Mesenchymal stem cell (in vitro differentiated cells and primary cell): ENCODE measurements at regions not wholly inside any gene's neighbourhood (a gene's known extent, or its start where the extent isn't known, plus 50 kb on each side); places are given as distances from the start of the nearest gene placed in this dataset.
"Not testable (repeated sequence)": the region's sequence is repeated elsewhere in the genome, so short reads cannot be mapped to it uniquely, and the experiment has no call there.

ENCODE experiments used
- DNase-seq: peaks from one replicate; pipeline ENCODE4 v3.0.0-alpha.2; 2013
- H2AFZ ChIP-seq: one replicate; pipeline ENCODE4 v1.6.1; 2013; ENCODE audit warnings: low read depth, mild to moderate bottlenecking, control low read depth, inconsistent platforms, low read length, moderate library complexity
- H2AK5ac ChIP-seq: 2 replicates; pipeline ENCODE4 v1.6.1; 2013; ENCODE audit warnings: low read length, moderate library complexity, mild to moderate bottlenecking, inconsistent platforms; ENCODE audit not compliant: severe bottlenecking
- H2BK120ac ChIP-seq: one replicate; pipeline ENCODE4 v1.6.1; 2013; ENCODE audit warnings: low read depth, mild to moderate bottlenecking, inconsistent platforms, low read length, moderate library complexity
- H2BK12ac ChIP-seq, 2 experiments: one replicate each; pipeline ENCODE4 v1.6.1; 2013; ENCODE audit warnings: inconsistent platforms in 2 of 2, low read length in 2 of 2, mild to moderate bottlenecking in 2 of 2, moderate library complexity in 2 of 2, control low read depth in 1 of 2
- H2BK15ac ChIP-seq: one replicate; pipeline ENCODE4 v1.6.1; 2013; ENCODE audit warnings: mild to moderate bottlenecking, low read depth, inconsistent platforms; ENCODE audit not compliant: poor library complexity, severe bottlenecking
- H2BK5ac ChIP-seq: 2 replicates; pipeline ENCODE4 v1.6.1; 2013; ENCODE audit warnings: low read depth, mild to moderate bottlenecking, low read length, control low read depth, inconsistent platforms; ENCODE audit not compliant: poor library complexity, severe bottlenecking
- H3K14ac ChIP-seq, 2 experiments: one replicate each; pipeline ENCODE4 v1.6.1; 2013; ENCODE audit warnings: inconsistent platforms in 2 of 2, low read length in 2 of 2, control low read depth in 1 of 2, mild to moderate bottlenecking in 1 of 2, moderate library complexity in 1 of 2
- H3K18ac ChIP-seq, 2 experiments: one replicate each; pipeline ENCODE4 v1.6.1; 2013; ENCODE audit warnings: inconsistent platforms in 2 of 2, low read length in 2 of 2, control low read depth in 1 of 2, low read depth in 1 of 2, mild to moderate bottlenecking in 1 of 2
- H3K23ac ChIP-seq, 2 experiments: one replicate each; pipeline ENCODE4 v1.6.1; 2013; ENCODE audit warnings: inconsistent platforms in 2 of 2, low read length in 2 of 2, mild to moderate bottlenecking in 2 of 2, moderate library complexity in 2 of 2, control low read depth in 1 of 2
- H3K27ac ChIP-seq: 2 replicates; pipeline ENCODE4 v1.5.1; 2013; ENCODE audit warnings: mild to moderate bottlenecking, moderate library complexity, low read length, control low read depth, inconsistent platforms; ENCODE audit not compliant: poor library complexity, severe bottlenecking
- H3K27me3 ChIP-seq, 2 experiments: 2 replicates each; pipeline versions ENCODE4 v1.6.1 to v1.7.0; 2013; ENCODE audit warnings: low read length in 2 of 2, mild to moderate bottlenecking in 2 of 2, moderate library complexity in 2 of 2, control low read depth in 1 of 2, inconsistent platforms in 1 of 2; ENCODE audit not compliant: control insufficient read depth in 1 of 2, insufficient read depth in 1 of 2
- H3K36me3 ChIP-seq, 2 experiments: 2 replicates each; pipeline versions ENCODE4 v1.6.1 to v1.7.0; 2013; ENCODE audit warnings: low read length in 2 of 2, control low read depth in 1 of 2, inconsistent platforms in 1 of 2, low read depth in 1 of 2, mild to moderate bottlenecking in 1 of 2; ENCODE audit not compliant: insufficient read depth in 2 of 2, control insufficient read depth in 1 of 2
- H3K4ac ChIP-seq, 2 experiments: one replicate each; pipeline ENCODE4 v1.6.1; 2013; ENCODE audit warnings: inconsistent platforms in 2 of 2, low read length in 2 of 2, mild to moderate bottlenecking in 2 of 2, moderate library complexity in 2 of 2, control low read depth in 1 of 2, low read depth in 1 of 2
- H3K4me1 ChIP-seq: 2 replicates; pipeline ENCODE4 v1.6.1; 2013; ENCODE audit warnings: low read depth, low read length, control low read depth; ENCODE audit not compliant: control insufficient read depth, insufficient read depth
- H3K4me2 ChIP-seq: 2 replicates; pipeline ENCODE4 v1.6.1; 2013; ENCODE audit warnings: low read length, mild to moderate bottlenecking, inconsistent platforms; ENCODE audit not compliant: poor library complexity, severe bottlenecking
- H3K4me3 ChIP-seq, 2 experiments: 2 replicates each; pipeline versions ENCODE4 v1.5.1 to v1.7.0; 2013; ENCODE audit warnings: low read length in 2 of 2, mild to moderate bottlenecking in 2 of 2, control low read depth in 1 of 2, low read depth in 1 of 2; ENCODE audit not compliant: insufficient read depth in 1 of 2
- H3K79me1 ChIP-seq: replicated peaks from 2 replicates; pipeline ENCODE4 v1.6.1; 2013; ENCODE audit warnings: mild to moderate bottlenecking, control low read depth, low read length, inconsistent platforms; ENCODE audit not compliant: poor library complexity, severe bottlenecking
- H3K9ac ChIP-seq: 2 replicates; pipeline ENCODE4 v1.7.0; 2013; ENCODE audit warnings: mild to moderate bottlenecking, low read length, moderate library complexity
- H3K9me3 ChIP-seq: 2 replicates; pipeline ENCODE4 v1.7.0; 2013; ENCODE audit warnings: mild to moderate bottlenecking, low read length; ENCODE audit not compliant: control insufficient read depth
- H4K8ac ChIP-seq: one replicate; pipeline ENCODE4 v1.6.1; 2013; ENCODE audit warnings: inconsistent platforms, mild to moderate bottlenecking, low read length, moderate library complexity
- H4K91ac ChIP-seq: one replicate; pipeline ENCODE4 v1.6.1; 2013; ENCODE audit warnings: mild to moderate bottlenecking, low read length, inconsistent platforms
- WGBS: methylation state at CpG from one replicate; pipeline ENCODE4 v1.1.7; 2013; ENCODE audit warnings: mixed read lengths; 5-methylcytosine and 5-hydroxymethylcytosine counted together

DNA sequence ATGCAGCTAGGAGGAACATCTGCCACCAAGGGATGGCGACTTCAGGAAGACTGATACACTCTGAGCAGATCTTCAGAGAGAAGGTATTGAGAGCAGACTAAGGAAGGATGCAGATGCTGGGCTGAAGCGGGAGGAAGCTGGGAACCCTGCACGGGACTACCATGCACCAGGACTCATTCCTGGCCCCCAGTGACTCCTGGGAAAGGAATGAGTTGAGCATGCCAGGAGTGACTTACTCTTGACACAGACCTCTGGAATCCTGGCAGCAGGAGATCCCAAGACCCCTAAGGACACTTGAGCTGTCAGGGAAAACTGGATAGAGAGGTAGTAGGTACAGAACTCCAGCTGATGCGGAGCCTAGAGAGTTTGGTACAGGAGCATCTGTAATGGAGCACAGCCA is 336.1 kb downstream of the RPS29 start:
- WGBS = 55% methylated on average over 4 of the region's 4 CpGs
- H4K91ac ChIP-seq = no peak overlapping the region
- H3K36me3 ChIP-seq = no peaks in the 10 kb centered on the region
- no peaks in the 10 kb centered on the region for H3K79me1 ChIP-seq
- H2BK15ac ChIP-seq = no peak overlapping the region
- peaks cover 12% of the 10 kb centered on the region for H3K4me1 ChIP-seq
- no peaks in the 10 kb centered on the region for H3K9me3 ChIP-seq
- no peak overlapping the region for H3K18ac ChIP-seq
- H3K4ac ChIP-seq = no peak overlapping the region
- H2BK120ac ChIP-seq = no peak overlapping the region
- H4K8ac ChIP-seq = no peak overlapping the region
- no peak overlapping the region for H2BK5ac ChIP-seq
- no peak overlapping the region for H3K14ac ChIP-seq
- peak; percentile 47 for DNase-seq
- no peak overlapping the region for H3K4me2 ChIP-seq
- no peak overlapping the region for H3K27ac ChIP-seq
- no peak overlapping the region for H2AK5ac ChIP-seq
- H2BK12ac ChIP-seq = no peak overlapping the region
- H3K27me3 ChIP-seq = no peaks in the 10 kb centered on the region
- H3K23ac ChIP-seq = no peak overlapping the region
- H3K4me3 ChIP-seq = no peak overlapping the region
- no peak overlapping the region for H3K9ac ChIP-seq
- H2AFZ ChIP-seq = no peak overlapping the region

DNA sequence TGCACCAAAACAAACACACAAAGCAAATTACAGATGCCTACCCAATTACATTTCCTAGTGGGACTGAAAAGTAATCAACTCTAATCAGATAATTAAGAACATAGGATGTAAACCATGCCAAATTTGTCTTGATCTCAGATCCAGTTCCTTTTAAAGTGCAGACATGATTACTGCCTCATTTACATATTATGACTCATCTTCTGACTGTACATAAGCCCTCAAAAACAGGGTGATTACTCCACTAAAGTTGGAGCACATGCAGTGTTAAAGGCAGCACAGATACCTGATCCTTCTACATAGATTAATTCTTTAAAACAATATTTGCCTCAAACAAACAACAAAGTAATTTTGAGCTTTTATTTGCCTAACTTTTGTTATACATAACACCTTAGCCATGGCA is 337.2 kb downstream of the RPS29 start:
- Histone ChIP-seq H3K27me3 (no peaks in the 10 kb centered on the region), H3K79me1 (no peaks in the 10 kb centered on the region), H3K9ac (peak overlapping the region; percentile 50), H3K18ac (no peak overlapping the region), H3K4me1 (peaks cover 12% of the 10 kb centered on the region), H3K9me3 (no peaks in the 10 kb centered on the region), H3K14ac (no peak overlapping the region), H3K4ac (no peak overlapping the region), H3K36me3 (no peaks in the 10 kb centered on the region), H3K4me3 (no peak overlapping the region), H2AFZ (no peak overlapping the region), H2BK120ac (no peak overlapping the region), H3K23ac (no peak overlapping the region), H4K91ac (no peak overlapping the region), H3K4me2 (no peak overlapping the region), H2BK5ac (no peak overlapping the region), H2BK12ac (no peak overlapping the region), H4K8ac (no peak overlapping the region), H2AK5ac (no peak overlapping the region), H3K27ac (no peak overlapping the region), H2BK15ac (no peak overlapping the region)
- DNase-seq = peak; percentile 53

DNA sequence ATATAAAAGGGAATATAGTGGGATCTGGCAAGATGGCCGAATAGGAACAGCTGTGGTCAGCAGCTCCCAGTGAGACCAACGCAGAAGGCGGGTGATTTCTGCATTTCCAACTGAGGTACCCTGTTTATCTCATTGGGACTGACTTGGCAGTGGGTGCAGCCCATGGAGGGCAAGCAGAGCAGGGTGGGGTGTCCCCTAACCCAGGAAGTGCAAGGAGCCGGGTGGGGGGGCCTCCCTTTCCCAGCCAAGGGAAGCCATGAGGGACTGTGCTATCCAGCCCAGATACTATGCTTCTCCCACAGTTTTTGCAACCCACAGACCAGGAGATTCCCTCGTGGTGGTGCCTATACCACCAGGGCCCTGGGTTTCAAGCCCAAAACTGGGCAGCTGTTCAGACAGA is 342.4 kb downstream of the RPS29 start:
- not testable (repeated sequence) for H3K27ac ChIP-seq, H3K18ac ChIP-seq, H4K91ac ChIP-seq, H3K27me3 ChIP-seq, H2AFZ ChIP-seq, H3K4ac ChIP-seq, H3K23ac ChIP-seq, H4K8ac ChIP-seq, H2BK12ac ChIP-seq, H3K4me3 ChIP-seq, H3K9me3 ChIP-seq, DNase-seq, H2AK5ac ChIP-seq, H3K14ac ChIP-seq, H2BK5ac ChIP-seq, H3K36me3 ChIP-seq, H3K4me2 ChIP-seq, H3K4me1 ChIP-seq, H3K79me1 ChIP-seq, H2BK120ac ChIP-seq, H3K9ac ChIP-seq
- H2BK15ac ChIP-seq = peak overlapping the region; percentile 77
- 84% methylated on average over 5 of the region's 5 CpGs for WGBS

DNA sequence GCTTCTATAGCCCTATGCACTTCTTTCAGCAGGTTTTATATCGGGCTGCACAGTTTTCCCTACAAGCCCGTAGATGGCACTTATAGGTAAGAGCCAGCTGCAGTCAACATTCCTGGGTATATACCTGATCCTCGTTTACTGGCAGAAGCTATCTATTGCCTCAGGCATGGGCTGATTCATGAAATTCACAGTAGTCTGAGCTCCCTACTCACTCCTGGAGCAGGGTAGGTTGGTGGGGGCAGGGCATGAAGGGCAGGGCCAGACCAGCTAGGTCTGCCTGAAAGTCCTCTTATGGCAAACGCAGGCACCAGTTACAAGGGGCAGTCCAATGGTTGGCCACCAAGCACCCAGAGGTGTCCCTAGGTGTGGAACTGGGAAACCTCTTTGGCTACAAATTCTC is 345.8 kb downstream of the RPS29 start:
- Histone ChIP-seq H3K4ac (no peak overlapping the region), H4K8ac (no peak overlapping the region), H4K91ac (no peak overlapping the region), H3K27ac (no peak overlapping the region), H3K36me3 (no peaks in the 10 kb centered on the region), H2BK15ac (no peak overlapping the region), H2AFZ (no peak overlapping the region), H3K18ac (no peak overlapping the region), H3K4me1 (no peaks in the 10 kb centered on the region), H3K9me3 (peaks cover 9% of the 10 kb centered on the region), H2BK5ac (no peak overlapping the region), H3K14ac (no peak overlapping the region), H2BK120ac (no peak overlapping the region), H2BK12ac (no peak overlapping the region), H3K4me2 (no peak overlapping the region), H3K27me3 (no peaks in the 10 kb centered on the region), H3K4me3 (no peak overlapping the region), H2AK5ac (no peak overlapping the region), H3K23ac (no peak overlapping the region), H3K79me1 (no peaks in the 10 kb centered on the region), H3K9ac (no peak overlapping the region)
- WGBS = 71% methylated on average over 4 of the region's 4 CpGs
- no peak for DNase-seq
